Fibroblast of mammary gland (primary cell): ENCODE measurements at regions not wholly inside any gene's neighbourhood (a gene's known extent, or its start where the extent isn't known, plus 50 kb on each side); places are given as distances from the start of the nearest gene placed in this dataset.
A peak's percentile ranks its signal among the peaks of the same experiment; 100 is the strongest.

Experiments used
- DNase-seq: peaks from one replicate; pipeline ENCODE4 v3.0.0-alpha.2; 2010; ENCODE audit warnings: low read depth
- H3K4me3 ChIP-seq: 2 replicates; pipeline ENCODE4 v1.5.1; 2011; ENCODE audit warnings: low read depth, mild to moderate bottlenecking, low read length, moderate library complexity; ENCODE audit not compliant: control insufficient read depth
- TF ChIP-seq, protein P1 (sequence below): conservative IDR thresholded peaks from 2 replicates; pipeline ENCODE4 v1.5.1; 2011; ENCODE audit warnings: low read depth, low read length, inconsistent platforms; ENCODE audit not compliant: control insufficient read depth, insufficient read depth

- DNase-seq: no peak
- TF ChIP-seq, protein P1, sequence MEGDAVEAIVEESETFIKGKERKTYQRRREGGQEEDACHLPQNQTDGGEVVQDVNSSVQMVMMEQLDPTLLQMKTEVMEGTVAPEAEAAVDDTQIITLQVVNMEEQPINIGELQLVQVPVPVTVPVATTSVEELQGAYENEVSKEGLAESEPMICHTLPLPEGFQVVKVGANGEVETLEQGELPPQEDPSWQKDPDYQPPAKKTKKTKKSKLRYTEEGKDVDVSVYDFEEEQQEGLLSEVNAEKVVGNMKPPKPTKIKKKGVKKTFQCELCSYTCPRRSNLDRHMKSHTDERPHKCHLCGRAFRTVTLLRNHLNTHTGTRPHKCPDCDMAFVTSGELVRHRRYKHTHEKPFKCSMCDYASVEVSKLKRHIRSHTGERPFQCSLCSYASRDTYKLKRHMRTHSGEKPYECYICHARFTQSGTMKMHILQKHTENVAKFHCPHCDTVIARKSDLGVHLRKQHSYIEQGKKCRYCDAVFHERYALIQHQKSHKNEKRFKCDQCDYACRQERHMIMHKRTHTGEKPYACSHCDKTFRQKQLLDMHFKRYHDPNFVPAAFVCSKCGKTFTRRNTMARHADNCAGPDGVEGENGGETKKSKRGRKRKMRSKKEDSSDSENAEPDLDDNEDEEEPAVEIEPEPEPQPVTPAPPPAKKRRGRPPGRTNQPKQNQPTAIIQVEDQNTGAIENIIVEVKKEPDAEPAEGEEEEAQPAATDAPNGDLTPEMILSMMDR: no peak
- H3K4me3 ChIP-seq: no peak overlapping the region
These were observed 78.4 kb upstream of the MEOX2 start for GRCh38 chr7:15764851-15765382.

DNA sequence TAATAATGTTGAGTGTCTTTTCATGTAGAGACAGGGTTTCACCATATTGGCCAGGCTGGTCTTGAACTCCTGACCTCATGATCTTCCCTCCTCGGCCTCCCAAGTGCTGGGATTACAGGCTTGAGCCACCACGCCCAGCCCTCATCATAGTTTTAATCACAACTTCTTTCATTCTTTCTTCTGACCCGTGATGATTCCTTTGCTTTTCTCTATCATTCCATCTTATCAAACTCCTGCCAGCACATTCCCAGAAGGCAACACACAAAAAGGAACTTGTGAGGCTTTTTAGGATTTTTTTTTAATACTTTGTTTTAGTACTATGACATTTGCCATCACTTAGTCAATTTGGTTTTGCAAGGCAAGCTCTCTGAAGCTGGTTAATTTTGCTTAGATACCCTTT is 77.5 kb upstream of the MEOX2 start:
- DNase-seq: no peak
- H3K4me3 ChIP-seq: no peak overlapping the region
- TF ChIP-seq, protein P1: no peak

GRCh38 chr7:15757041-15758000 is 70.8 kb upstream of the MEOX2 start:
- peak; percentile 67 for DNase-seq
- no peak overlapping the region for H3K4me3 ChIP-seq
- TF ChIP-seq, protein P1: no peak

- H3K4me3 ChIP-seq: no peak overlapping the region
- TF ChIP-seq, protein P1: no peak
- DNase-seq: peak; percentile 78
These were observed 68.6 kb upstream of the MEOX2 start for GRCh38 chr7:15755061-15755460.

DNA sequence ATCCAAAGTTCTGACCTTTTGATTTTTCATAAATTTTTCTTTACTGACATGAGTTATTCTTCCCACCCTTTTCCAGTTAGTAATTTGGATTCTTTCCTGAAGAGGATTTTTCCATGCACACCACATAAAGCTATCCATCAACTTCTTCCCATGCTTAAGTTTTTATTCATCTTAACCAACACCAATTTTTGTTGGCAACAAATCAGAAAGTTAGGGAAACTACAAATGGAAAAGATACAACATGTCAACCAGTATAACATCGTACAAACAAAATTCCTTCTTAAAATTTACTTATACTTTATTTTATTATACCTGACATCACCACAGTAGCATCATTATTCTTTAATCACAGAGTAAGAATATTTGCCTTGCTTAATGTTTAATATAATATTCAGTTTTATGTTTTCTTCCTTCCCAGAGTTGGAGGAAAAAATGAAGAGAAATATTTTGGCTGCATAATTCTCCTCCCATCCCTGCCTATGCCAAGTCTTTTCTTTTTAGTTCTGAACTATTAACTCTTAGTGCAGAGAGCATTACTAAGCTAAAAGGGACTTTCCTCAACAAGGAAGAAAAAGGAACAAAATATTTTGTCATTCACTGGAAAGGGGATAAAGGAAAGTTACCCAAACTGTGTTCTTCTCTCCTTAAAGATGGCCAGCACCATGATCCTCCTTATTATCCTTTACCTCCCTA is 67.5 kb upstream of the MEOX2 start:
- no peak overlapping the region for H3K4me3 ChIP-seq
- DNase-seq: peak; percentile 69
- TF ChIP-seq, protein P1: no peak

DNA sequence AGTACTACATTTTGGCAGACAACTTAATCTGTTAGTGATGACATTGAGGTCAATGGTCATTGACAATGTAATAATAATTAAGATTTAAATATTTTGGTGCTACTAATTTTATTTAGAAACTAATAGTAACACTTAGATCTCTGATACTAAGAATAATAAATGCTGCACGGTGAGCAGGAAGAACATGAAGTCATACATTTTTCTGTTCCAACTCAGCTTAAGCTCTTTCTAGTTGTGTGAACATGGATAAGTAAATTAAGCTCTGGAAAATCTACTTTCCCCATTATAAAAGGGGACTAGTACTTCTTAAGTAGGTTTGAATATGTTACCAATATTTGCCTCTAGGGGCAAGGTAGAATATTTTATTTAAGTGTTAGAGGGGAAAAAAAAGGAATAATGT is 65.9 kb upstream of the MEOX2 start:
- TF ChIP-seq, protein P1: no peak
- DNase-seq: peak; percentile 22
- H3K4me3 ChIP-seq: no peak overlapping the region
